Neural cell (in vitro differentiated cells): ENCODE measurements at regions not wholly inside any gene's neighbourhood (a gene's known extent, or its start where the extent isn't known, plus 50 kb on each side); places are given as distances from the start of the nearest gene placed in this dataset.

ENCODE experiments used
- H2AFZ ChIP-seq: fragments of 200-600, 300-800 bp; sonication (generic), shearing (Covaris generic); 2 replicates; pipeline ENCODE4 v1.6.0; 2014; ENCODE audit warnings: low read depth, mild to moderate bottlenecking, antibody characterized with exemption, low read length, moderate library complexity
- H3F3A ChIP-seq: fragments of 200-600 bp; shearing (Covaris generic); 2 replicates; pipeline ENCODE4 v1.6.1; 2016; ENCODE audit warnings: mild to moderate bottlenecking, moderate library complexity, mixed read lengths, antibody characterized with exemption, low read length; ENCODE audit not compliant: insufficient read depth, poor library complexity, severe bottlenecking
- H3K27ac ChIP-seq: fragments of 200-600, 300-800 bp; sonication (generic), shearing (Covaris generic); 2 replicates; pipeline ENCODE4 v1.5.1; 2014; ENCODE audit warnings: mild to moderate bottlenecking, low read length, moderate library complexity
- H3K27me3 ChIP-seq: fragments of 300-800, 200-600 bp; sonication (generic), shearing (Covaris generic); 2 replicates; pipeline ENCODE4 v1.6.0; 2014; ENCODE audit warnings: mild to moderate bottlenecking, low read depth, low read length, moderate library complexity; ENCODE audit not compliant: insufficient read depth
- H3K36me3 ChIP-seq: fragments of 300-800, 200-600 bp; sonication (generic), shearing (Covaris generic); 2 replicates; pipeline ENCODE4 v1.5.1; 2014; ENCODE audit warnings: mild to moderate bottlenecking, antibody characterized with exemption, low read length, moderate library complexity; ENCODE audit not compliant: insufficient read depth
- H3K4me2 ChIP-seq: fragments of 300-800, 200-600 bp; sonication (generic), shearing (Covaris generic); 2 replicates; pipeline ENCODE4 v1.6.0; 2014; ENCODE audit warnings: mild to moderate bottlenecking, low read length
- H3K4me3 ChIP-seq: fragments of 300-800, 200-600 bp; sonication (generic), shearing (Covaris generic); 2 replicates; pipeline ENCODE4 v1.5.1; 2014; ENCODE audit warnings: mild to moderate bottlenecking, low read length, moderate library complexity
- H3K79me2 ChIP-seq: fragments of 200-600 bp; shearing (Covaris generic); replicated peaks from 2 replicates; pipeline ENCODE4 v1.6.0; 2014; ENCODE audit warnings: mild to moderate bottlenecking, low read length, moderate library complexity; ENCODE audit not compliant: insufficient read depth
- H3K9ac ChIP-seq: fragments of 300-800, 200-600 bp; sonication (generic), shearing (Covaris generic); 2 replicates; pipeline ENCODE4 v1.6.1; 2016; ENCODE audit warnings: mild to moderate bottlenecking, low read length, mixed read lengths
- H3K9me2 ChIP-seq: fragments of 200-600 bp; shearing (Covaris generic); 2 replicates; pipeline ENCODE4 v1.6.1; 2016; ENCODE audit warnings: mild to moderate bottlenecking, low read length, mixed read lengths; ENCODE audit not compliant: insufficient read depth
- H3K9me3 ChIP-seq: fragments of 200-600, 300-800 bp; sonication (generic), shearing (Covaris generic); 2 replicates; pipeline ENCODE4 v1.6.1; 2016; ENCODE audit warnings: mild to moderate bottlenecking, mixed run types, low read length, moderate library complexity, mixed read lengths
- H4K20me1 ChIP-seq: fragments of 200-600 bp; shearing (Covaris generic); 2 replicates; pipeline ENCODE4 v1.6.1; 2016; ENCODE audit warnings: mild to moderate bottlenecking, mixed run types; ENCODE audit not compliant: insufficient read depth
- EP300 ChIP-seq: fragments of 450-650 bp; conservative IDR thresholded peaks from 2 replicates; pipeline ENCODE4 v1.6.1; 2014; ENCODE audit warnings: antibody characterized with exemption, mild to moderate bottlenecking, moderate library complexity; ENCODE audit not compliant: poor library complexity, severe bottlenecking
- EZH2 ChIP-seq: fragments of 200-600, 300-800 bp; shearing (Covaris generic), sonication (generic); IDR thresholded peaks from 2 replicates; pipeline ENCODE4 v1.6.1; 2014; ENCODE audit warnings: antibody characterized with exemption, low read length, borderline replicate concordance, mild to moderate bottlenecking; ENCODE audit not compliant: insufficient read depth, poor library complexity, severe bottlenecking
- MXI1 ChIP-seq: fragments of 450-650 bp; conservative IDR thresholded peaks from 2 replicates; pipeline ENCODE4 v1.6.1; 2014; ENCODE audit warnings: antibody characterized with exemption, mild to moderate bottlenecking; ENCODE audit not compliant: poor library complexity, severe bottlenecking
- POLR2AphosphoS5 ChIP-seq: IDR thresholded peaks from 2 replicates; pipeline ENCODE4 v1.6.1; 2012
- RAD21 ChIP-seq: fragments of 450-650 bp; conservative IDR thresholded peaks from 2 replicates; pipeline ENCODE4 v1.6.1; 2014; ENCODE audit warnings: antibody characterized with exemption, mild to moderate bottlenecking, moderate library complexity
- SMC3 ChIP-seq: fragments of 450-650 bp; conservative IDR thresholded peaks from 2 replicates; pipeline ENCODE4 v1.6.1; 2014; ENCODE audit warnings: antibody characterized with exemption, mild to moderate bottlenecking, moderate library complexity; ENCODE audit not compliant: poor library complexity
- TAF1 ChIP-seq: IDR thresholded peaks from 2 replicates; pipeline ENCODE4 v1.6.1; 2012; ENCODE audit warnings: low read depth
- TF ChIP-seq, protein P1 (sequence below): IDR thresholded peaks from 2 replicates; pipeline ENCODE4 v1.6.1; 2012; ENCODE audit warnings: borderline replicate concordance
- TF ChIP-seq, protein P2 (sequence below): fragments of 450-650 bp; IDR thresholded peaks from 2 replicates; pipeline ENCODE4 v1.5.1; 2014; ENCODE audit warnings: antibody characterized with exemption, mild to moderate bottlenecking, moderate library complexity; ENCODE audit not compliant: poor library complexity, severe bottlenecking

DNA sequence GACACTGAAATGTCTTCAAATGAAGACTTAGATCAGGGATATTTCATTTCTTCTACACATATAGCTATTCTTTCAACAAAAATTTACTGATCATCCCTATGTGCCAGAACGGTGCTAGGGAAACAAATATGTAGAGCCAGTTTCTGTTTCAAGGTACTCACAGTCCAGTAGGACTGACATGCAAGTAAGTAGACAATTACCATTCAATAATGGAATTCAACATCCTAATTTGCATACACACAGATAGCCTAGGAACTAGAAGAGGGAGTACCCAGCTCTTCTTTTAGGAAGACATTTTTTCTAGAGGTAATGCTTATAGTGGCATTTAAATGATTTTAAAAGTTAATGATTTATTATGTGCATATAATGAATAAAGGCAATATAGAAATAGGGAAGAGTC lies 388.8 kb downstream of the ZSWIM6 start:
- Histone ChIP-seq H3K9me3 (peaks cover 9% of the 10 kb centered on the region), H2AFZ (no peak overlapping the region), H3K9ac (no peak overlapping the region), H3K4me3 (no peak overlapping the region), H3F3A (no peaks in the 10 kb centered on the region), H3K27me3 (no peaks in the 10 kb centered on the region), H3K27ac (no peak overlapping the region), H3K4me2 (no peak overlapping the region), H3K36me3 (no peaks in the 10 kb centered on the region), H3K9me2 (no peaks in the 10 kb centered on the region), H3K79me2 (no peaks in the 10 kb centered on the region), H4K20me1 (no peaks in the 10 kb centered on the region)
- TF ChIP-seq MXI1: no peak
- no peak for TF ChIP-seq POLR2AphosphoS5
- TF ChIP-seq, protein P1, sequence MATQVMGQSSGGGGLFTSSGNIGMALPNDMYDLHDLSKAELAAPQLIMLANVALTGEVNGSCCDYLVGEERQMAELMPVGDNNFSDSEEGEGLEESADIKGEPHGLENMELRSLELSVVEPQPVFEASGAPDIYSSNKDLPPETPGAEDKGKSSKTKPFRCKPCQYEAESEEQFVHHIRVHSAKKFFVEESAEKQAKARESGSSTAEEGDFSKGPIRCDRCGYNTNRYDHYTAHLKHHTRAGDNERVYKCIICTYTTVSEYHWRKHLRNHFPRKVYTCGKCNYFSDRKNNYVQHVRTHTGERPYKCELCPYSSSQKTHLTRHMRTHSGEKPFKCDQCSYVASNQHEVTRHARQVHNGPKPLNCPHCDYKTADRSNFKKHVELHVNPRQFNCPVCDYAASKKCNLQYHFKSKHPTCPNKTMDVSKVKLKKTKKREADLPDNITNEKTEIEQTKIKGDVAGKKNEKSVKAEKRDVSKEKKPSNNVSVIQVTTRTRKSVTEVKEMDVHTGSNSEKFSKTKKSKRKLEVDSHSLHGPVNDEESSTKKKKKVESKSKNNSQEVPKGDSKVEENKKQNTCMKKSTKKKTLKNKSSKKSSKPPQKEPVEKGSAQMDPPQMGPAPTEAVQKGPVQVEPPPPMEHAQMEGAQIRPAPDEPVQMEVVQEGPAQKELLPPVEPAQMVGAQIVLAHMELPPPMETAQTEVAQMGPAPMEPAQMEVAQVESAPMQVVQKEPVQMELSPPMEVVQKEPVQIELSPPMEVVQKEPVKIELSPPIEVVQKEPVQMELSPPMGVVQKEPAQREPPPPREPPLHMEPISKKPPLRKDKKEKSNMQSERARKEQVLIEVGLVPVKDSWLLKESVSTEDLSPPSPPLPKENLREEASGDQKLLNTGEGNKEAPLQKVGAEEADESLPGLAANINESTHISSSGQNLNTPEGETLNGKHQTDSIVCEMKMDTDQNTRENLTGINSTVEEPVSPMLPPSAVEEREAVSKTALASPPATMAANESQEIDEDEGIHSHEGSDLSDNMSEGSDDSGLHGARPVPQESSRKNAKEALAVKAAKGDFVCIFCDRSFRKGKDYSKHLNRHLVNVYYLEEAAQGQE: no peak
- TF ChIP-seq EZH2: no peak
- no peak for TF ChIP-seq SMC3
- TF ChIP-seq RAD21: no peak
- no peak for TF ChIP-seq EP300
- TF ChIP-seq TAF1: no peak
- TF ChIP-seq, protein P2, sequence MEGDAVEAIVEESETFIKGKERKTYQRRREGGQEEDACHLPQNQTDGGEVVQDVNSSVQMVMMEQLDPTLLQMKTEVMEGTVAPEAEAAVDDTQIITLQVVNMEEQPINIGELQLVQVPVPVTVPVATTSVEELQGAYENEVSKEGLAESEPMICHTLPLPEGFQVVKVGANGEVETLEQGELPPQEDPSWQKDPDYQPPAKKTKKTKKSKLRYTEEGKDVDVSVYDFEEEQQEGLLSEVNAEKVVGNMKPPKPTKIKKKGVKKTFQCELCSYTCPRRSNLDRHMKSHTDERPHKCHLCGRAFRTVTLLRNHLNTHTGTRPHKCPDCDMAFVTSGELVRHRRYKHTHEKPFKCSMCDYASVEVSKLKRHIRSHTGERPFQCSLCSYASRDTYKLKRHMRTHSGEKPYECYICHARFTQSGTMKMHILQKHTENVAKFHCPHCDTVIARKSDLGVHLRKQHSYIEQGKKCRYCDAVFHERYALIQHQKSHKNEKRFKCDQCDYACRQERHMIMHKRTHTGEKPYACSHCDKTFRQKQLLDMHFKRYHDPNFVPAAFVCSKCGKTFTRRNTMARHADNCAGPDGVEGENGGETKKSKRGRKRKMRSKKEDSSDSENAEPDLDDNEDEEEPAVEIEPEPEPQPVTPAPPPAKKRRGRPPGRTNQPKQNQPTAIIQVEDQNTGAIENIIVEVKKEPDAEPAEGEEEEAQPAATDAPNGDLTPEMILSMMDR: no peak

DNA sequence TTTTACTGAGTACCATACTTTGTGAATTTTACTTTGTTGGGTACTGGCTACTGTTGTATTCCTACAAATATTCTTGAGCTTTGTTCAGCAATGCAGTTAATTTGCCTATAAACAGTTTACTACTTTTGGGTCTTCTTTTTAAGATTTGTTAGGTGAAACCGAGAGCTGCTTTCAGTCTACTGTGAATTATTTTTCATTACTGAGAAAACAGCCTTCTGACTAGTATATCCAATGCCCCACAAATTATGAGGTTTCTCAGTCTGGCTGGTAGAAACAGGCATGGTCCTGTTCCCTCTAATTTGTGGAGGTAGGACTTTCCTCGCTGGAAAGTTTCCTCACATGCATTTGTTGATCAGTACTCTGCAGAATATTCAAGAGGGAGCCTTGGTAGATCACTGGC lies 392.0 kb downstream of the ZSWIM6 start:
- Histone ChIP-seq H3K36me3 (no peaks in the 10 kb centered on the region), H3K9me2 (no peaks in the 10 kb centered on the region), H3F3A (no peaks in the 10 kb centered on the region), H3K79me2 (no peaks in the 10 kb centered on the region), H3K27ac (no peak overlapping the region), H2AFZ (no peak overlapping the region), H3K9me3 (peaks cover 9% of the 10 kb centered on the region), H3K27me3 (no peaks in the 10 kb centered on the region), H3K4me2 (no peak overlapping the region), H4K20me1 (no peaks in the 10 kb centered on the region), H3K4me3 (no peak overlapping the region), H3K9ac (no peak overlapping the region)
- TF ChIP-seq EZH2: no peak
- TF ChIP-seq SMC3: no peak
- no peak for TF ChIP-seq TAF1
- no peak for TF ChIP-seq POLR2AphosphoS5
- TF ChIP-seq MXI1: no peak
- TF ChIP-seq, protein P2: no peak
- TF ChIP-seq, protein P1: no peak
- TF ChIP-seq RAD21: no peak
- no peak for TF ChIP-seq EP300
